ENCODE measurements at regions not wholly inside any gene's neighbourhood (a gene's known extent, or its start where the extent isn't known, plus 50 kb on each side); places are given as distances from the start of the nearest gene placed in this dataset.

GRCh38 chr13:31675440-31675953 lies 63.8 kb upstream of the RXFP2 start:
- Histone ChIP-seq H3K9me3 (ENCODE audit: control insufficient read depth in 1 of 2, insufficient read depth in 1 of 2, low read depth in 1 of 2, low read length in 2 of 2) (no peaks in the 10 kb centered on the region), H3K27me3 (ENCODE audit: insufficient read depth, low read length) (peaks cover 28% of the 10 kb centered on the region), H2AFZ (ENCODE audit: low read depth, low read length, poor library complexity, severe bottlenecking) (no peak overlapping the region), H4K20me1 (ENCODE audit: insufficient read depth) (no peaks in the 10 kb centered on the region), H3K9ac (ENCODE audit: low read length) (no peak overlapping the region), H3K79me2 (ENCODE audit: insufficient read depth, low read length) (no peaks in the 10 kb centered on the region), H3K27ac (ENCODE audit: low read depth, low read length) (no peak overlapping the region), H3K4me3 (replicated peaks in 1 of 2; ENCODE audit: low read depth in 1 of 2, low read length in 2 of 2) (no peak overlapping the region), H3K4me1 (ENCODE audit: control insufficient read depth in 1 of 2, insufficient read depth in 2 of 2, low read length in 2 of 2) (no peaks in the 10 kb centered on the region), H3K36me3 (ENCODE audit: control insufficient read depth in 1 of 2, insufficient read depth in 2 of 2, low read length in 2 of 2) (no peaks in the 10 kb centered on the region), H3K9me2 (ENCODE audit: insufficient read depth) (no peaks in the 10 kb centered on the region), H3K4me2 (ENCODE audit: low read length) (no peak overlapping the region)
- DNase-seq (ENCODE audit: low read depth, low spot score) (no peak), ATAC-seq (no peak)
- ChIA-PET RAD21 (ENCODE audit: low non-redundant PET in 1 of 2, low total read pairs in 2 of 2, uncharacterized antibody in 2 of 2, unreplicated experiment in 2 of 2) (no interaction called here), CTCF (no interaction called here), POLR2A (no interaction called here)
- TF ChIP-seq FOSL1 (IDR thresholded peaks at IDR 0.05; ENCODE audit: low read depth), result no peak
- no peak for TF ChIP-seq ATF3 (IDR thresholded peaks at IDR 0.05)
- no peak for TF ChIP-seq CEBPB (IDR thresholded peaks at IDR 0.05; ENCODE audit: low read depth)
- no peak for TF ChIP-seq TCF7L2 (IDR thresholded peaks at IDR 0.05; ENCODE audit: borderline replicate concordance, extremely low read depth, insufficient read depth, insufficient read length)
- no peak for TF ChIP-seq ZBTB33 (IDR thresholded peaks at IDR 0.05; ENCODE audit: extremely low read depth, insufficient replicate concordance, low read length)
- TF ChIP-seq POLR2AphosphoS5 (IDR thresholded peaks at IDR 0.05; ENCODE audit: low read depth, low read length), result no peak
- no peak for TF ChIP-seq REST (IDR thresholded peaks at IDR 0.05; ENCODE audit: low read depth)
- TF ChIP-seq CTCF (IDR thresholded peaks at IDR 0.05 in 2 of 3, conservative IDR thresholded peaks at IDR 0.05 in 1 of 3; ENCODE audit: borderline replicate concordance in 1 of 3, insufficient read depth in 1 of 3, low read depth in 2 of 3, low read length in 2 of 3), result no peak
- TF ChIP-seq YY1 (IDR thresholded peaks at IDR 0.05; ENCODE audit: extremely low read depth, insufficient replicate concordance, low read depth, low read length), result no peak
- no peak for TF ChIP-seq SIN3A (IDR thresholded peaks at IDR 0.05; ENCODE audit: low read depth)
- TF ChIP-seq ZNF274 (IDR thresholded peaks at IDR 0.05; ENCODE audit: low read depth, low read length), result no peak
- TF ChIP-seq JUND (IDR thresholded peaks at IDR 0.05), result no peak
- no peak for TF ChIP-seq RAD21 (IDR thresholded peaks at IDR 0.05; ENCODE audit: low read depth)
- no peak for TF ChIP-seq EZH2phosphoT487 (IDR thresholded peaks at IDR 0.05; ENCODE audit: borderline replicate concordance)
- TF ChIP-seq SRF (IDR thresholded peaks at IDR 0.05; ENCODE audit: low read depth), result no peak
- TF ChIP-seq SP1 (IDR thresholded peaks at IDR 0.05; ENCODE audit: low read depth), result no peak
- no peak for TF ChIP-seq ZFX (IDR thresholded peaks at IDR 0.05)
- no peak for TF ChIP-seq POLR2A (IDR thresholded peaks at IDR 0.05; ENCODE audit: borderline replicate concordance, extremely low read depth, insufficient read depth, insufficient read length)
- no peak for TF ChIP-seq EZH2 (IDR thresholded peaks at IDR 0.05)
- no TSS peak for BruUV-seq (replicated peaks)
- intact Hi-C loops (cut with micrococcal nuclease), result no loop called here
